HG02852 (cell line): ENCODE measurements at regions not wholly inside any gene's neighbourhood (a gene's known extent, or its start where the extent isn't known, plus 50 kb on each side); places are given as distances from the start of the nearest gene placed in this dataset.
A peak's percentile ranks its signal among the peaks of the same experiment; 100 is the strongest.

Experiments used
- ATAC-seq: cut with Tn5 transposase; IDR thresholded peaks from one replicate; pipeline ENCODE4 v1.9.1; 2021; ENCODE audit warnings: mild to moderate bottlenecking, moderate library complexity; ENCODE audit not compliant: unreplicated experiment

- ATAC-seq = no peak
Measured at GRCh38 chr11:116535994-116536393, 236.8 kb downstream of the BUD13 start.

DNA sequence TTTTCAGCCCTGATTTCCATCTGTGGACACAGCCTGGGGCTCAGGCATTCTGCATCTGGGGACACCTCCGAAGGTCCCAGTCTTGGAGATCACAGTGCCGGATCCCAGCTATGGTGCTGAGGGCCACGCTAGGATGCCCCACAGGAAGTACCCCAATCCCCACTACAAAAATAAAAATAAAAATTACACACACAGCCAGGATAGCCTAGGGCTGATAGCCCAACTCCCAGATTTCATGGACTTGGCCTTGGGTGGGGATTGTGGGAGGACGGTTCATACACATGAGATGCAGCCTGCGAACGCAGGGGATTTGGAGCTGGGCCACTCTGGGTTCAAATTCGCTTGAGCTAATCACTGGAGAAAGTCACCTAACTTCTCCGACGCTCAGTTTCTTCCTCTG is 237.7 kb downstream of the BUD13 start:
- ATAC-seq = no peak

DNA sequence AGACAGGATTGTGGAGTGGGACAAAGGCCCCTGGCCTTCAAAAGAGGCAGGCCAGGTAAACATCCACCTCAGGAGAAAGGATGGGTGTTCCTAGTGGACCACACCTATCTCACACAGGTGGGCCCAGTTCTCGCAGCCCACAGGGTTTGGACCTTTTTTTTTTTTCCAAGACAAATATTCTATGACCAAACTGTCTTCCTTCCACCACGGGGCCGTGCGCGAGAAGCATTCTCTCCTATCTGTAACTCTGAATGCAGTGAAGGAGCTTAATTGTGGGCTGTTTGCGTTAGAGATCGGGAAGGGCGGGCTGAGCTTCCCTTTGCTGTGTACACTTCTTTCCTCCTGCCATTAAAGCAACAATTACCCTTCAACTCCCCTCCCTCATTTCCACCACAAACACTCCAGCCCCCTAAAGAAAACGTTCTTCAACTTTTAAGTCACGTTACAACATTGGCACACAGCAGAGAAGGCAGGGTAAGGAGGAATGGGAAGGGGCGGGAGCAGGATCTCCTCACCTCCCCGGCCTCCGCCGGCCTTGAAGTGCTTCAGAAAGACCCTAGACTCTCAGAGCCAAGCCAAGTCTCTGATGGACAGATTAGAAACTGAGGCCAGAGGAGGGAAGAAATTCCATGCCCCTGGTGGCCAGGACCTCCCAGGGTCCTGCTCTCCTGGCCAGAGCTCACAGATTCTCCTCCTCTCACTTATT is 238.4 kb downstream of the BUD13 start:
- no peak for ATAC-seq

DNA sequence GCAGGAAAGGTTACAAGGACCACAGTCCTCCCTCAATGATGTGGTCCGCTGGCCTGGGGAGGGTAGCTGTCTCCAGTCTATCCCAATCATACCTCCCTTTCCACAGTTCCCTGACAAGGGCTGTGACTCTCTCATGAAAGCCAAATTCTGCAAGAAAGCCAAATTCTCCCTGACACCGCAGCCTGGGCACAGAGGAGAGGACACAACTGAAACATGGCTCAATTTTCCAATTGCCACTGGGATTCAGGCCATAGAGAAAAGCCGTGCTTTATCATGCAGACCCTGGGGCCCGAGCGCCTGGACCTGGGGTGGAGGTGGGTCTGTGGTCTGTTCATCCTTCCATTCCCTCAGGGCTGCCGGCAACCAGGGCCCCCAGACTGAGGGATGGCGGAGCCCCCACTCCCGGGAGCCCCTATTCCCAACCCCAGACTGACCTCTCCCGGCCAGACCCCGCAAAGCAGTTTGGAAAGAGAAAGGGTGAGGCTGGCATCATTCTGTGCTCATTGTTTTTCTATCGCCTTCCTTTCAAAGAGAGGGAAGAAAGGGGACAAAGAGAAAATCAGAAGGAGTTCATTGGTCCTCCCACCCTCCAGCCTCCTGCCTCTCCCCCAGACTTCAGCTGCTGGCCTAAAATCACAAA is 239.5 kb downstream of the BUD13 start:
- no peak for ATAC-seq

DNA sequence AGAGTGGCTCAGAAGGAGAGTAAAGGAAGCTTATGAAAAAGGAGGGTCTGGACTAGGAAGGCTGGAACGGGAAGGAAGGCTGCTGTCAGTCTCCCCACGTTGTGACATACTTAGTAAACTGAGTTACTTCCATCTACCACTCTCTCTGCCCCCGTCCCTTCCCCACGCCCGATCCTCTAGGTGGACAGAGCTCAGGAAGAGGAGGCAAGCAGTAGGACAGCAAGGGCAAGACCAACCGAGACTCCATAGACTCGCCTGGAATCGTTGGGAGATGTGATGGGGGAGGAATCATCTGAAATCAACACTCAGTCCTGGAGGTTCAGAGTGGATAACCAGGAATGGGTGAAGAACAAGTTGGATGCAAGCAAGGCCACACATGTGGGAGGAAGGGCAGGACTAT is 240.7 kb downstream of the BUD13 start:
- no peak for ATAC-seq

DNA sequence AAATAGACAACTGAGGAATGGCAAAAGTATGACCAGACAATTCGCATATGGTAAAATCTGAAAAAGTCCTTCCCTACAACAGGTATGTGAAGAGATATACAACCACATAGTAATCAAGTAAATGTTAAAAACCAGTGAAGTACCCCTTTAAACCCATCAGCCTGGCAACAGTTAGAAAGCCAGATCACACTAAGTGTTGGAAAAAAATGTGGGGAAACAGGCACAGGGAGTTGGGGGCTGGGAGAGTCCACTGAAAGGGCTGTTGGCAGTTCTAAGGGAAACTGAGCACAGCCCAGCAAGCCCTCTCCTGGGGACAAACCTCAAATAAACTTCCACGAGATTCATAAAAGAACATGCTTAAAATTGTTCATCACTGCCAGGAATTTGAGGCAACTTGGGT is 242.1 kb downstream of the BUD13 start:
- ATAC-seq = no peak

DNA sequence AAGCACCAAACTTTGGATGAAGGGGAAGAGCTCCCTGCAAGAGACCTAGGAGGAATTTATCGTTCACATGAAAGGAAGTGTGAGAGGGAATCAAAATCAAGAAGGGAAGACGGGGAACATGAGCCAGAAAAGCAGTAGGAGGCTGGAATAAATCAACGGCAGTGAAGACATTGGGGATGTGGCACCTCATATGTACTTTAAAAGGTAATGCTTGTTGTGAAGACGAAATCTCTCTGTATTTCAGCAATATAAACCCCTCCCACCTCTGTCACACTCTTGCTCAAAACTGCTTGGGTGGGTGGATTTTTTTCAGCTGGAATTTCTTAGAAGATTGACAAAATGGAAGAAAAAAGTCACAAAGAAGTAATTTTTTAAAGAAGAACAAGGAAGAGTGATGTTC is 243.5 kb downstream of the BUD13 start:
- no peak for ATAC-seq

GRCh38 chr11:116527180-116527991 is 245.4 kb downstream of the BUD13 start:
- no peak for ATAC-seq

- no peak for ATAC-seq
Measured at GRCh38 chr11:116525961-116526495, 246.8 kb downstream of the BUD13 start.

DNA sequence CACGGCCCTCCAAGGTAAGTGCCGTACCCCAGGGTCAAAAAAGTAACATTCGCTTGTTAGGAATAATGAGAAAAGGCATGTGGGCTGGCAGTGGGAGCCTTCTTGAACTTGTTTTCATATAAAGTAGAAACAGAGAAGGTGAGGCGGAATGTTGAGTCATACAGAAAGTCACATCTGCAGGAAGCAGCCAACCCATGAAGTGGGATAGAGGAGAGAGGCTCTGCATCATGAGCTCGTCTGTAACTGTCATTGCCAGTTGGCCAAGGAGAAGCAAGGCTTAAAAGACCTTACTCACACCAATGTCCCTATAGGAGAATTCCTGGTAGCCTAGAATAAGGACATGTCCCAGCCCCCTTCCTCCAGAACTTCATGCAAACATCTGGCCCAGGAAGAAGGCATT is 253.3 kb downstream of the BUD13 start:
- peak; percentile 91 for ATAC-seq

GRCh38 chr11:116518141-116518540 is 254.6 kb downstream of the BUD13 start:
- ATAC-seq = no peak

DNA sequence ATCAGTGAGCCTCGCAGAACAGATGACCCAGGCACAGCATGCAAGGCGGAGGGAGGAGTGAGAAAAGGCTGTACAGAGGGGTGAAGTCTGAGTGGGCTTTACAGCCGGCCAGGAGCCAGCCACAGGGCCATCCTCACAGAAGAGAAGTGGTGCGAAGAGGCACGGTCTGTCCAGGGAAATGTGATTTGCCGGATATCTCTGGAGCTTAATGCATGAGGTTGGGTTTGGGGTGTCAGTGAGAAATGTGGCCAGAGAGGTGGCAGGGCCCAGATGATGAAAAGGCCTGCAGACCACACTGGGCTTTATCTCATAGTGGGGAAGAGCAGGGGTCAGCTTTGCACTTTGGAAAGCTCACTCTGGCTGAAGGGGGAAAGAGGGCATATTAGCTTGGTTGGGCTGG is 255.2 kb downstream of the BUD13 start:
- no peak for ATAC-seq

GRCh38 chr11:116517077-116517476 is 255.7 kb downstream of the BUD13 start:
- ATAC-seq = no peak

DNA sequence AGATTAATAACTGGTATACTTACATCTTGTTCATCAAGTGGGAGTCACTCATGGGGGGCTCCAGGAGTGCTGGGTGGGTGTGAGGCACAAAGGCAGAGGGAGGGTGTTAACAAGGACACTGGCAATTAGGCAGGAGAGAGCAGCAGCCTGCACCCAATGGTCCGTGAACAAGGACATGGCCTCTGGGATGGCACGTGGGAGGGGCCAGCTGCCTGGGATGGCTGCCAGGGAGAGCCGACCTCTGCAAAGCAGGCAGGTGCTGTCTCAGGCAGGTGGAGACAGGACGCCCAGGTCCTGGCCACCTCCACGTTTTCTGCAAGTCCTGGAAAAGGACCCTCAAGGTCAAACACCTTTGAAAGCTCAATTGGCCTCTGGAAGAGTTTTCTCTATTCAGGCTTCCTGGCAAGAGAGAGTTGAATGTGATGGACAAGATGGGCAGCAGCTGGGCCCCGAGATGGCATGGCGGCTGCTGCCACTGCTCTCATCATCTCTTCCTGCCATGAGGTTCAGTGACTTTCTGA is 257.1 kb downstream of the BUD13 start:
- ATAC-seq = no peak

DNA sequence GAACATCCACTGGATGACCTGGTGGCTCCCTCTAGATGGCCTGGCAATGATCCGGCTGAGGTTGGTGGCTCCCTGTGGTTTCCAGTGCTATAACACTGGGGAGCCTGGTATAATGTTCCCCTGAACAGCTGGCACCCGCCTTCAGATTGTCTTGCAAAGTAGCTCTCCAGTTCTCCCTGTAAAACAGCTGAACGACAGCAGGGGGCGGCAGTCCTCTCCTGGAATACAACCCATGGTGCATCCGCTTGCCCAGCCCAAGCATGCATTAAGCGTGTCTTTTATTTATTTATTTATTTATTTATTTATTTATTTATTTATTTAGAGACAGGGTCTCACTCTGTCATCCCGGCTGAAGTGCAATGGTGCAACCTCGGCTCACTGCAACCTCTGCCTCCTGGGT is 258.9 kb downstream of the BUD13 start:
- ATAC-seq = no peak

DNA sequence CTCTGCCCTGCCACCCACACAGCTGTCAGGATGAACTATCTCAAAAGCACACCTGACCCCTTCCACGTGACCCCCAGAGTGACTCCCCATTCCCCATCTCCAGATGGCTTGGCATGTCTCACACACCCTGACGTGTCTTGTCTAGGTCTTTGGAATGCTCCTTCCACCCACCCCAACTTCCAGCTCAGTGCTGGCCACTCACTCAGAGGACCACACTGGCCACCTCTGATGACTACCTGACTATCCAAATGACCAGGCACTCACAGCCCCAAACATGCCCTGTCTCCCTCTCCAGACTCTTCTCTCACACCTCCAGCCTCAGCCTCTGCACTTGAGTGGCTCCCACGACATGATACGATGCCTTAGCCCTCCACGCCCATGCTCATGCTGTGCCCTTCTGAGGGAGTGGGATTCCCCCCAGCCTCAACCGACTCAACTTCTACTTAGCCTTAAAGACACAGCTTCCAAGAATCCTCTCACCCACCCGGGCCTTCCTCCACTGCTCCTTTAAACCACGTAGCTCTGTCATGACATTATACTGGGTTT is 259.4 kb downstream of the BUD13 start:
- ATAC-seq = no peak

DNA sequence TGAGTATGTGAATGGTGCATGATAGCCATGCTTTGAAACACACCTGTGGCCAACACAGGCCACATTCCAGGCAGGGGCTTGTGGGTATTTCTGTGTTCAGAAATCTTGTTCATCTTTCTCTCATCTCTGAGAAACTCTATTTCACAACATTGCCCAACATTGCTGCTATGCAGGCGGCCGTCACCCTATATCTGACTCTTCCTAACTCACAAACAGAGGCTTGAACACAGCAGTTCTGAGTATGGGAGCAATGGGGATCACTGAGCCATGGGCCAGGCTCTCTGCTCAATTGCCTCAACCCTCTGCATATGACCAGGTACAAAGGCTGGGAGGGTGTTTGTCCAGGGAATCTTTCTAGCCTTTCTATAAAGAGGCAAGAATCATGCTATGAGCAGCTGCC is 259.9 kb downstream of the BUD13 start:
- no peak for ATAC-seq

- no peak for ATAC-seq
Measured at GRCh38 chr11:116511684-116512083, 261.1 kb downstream of the BUD13 start.

DNA sequence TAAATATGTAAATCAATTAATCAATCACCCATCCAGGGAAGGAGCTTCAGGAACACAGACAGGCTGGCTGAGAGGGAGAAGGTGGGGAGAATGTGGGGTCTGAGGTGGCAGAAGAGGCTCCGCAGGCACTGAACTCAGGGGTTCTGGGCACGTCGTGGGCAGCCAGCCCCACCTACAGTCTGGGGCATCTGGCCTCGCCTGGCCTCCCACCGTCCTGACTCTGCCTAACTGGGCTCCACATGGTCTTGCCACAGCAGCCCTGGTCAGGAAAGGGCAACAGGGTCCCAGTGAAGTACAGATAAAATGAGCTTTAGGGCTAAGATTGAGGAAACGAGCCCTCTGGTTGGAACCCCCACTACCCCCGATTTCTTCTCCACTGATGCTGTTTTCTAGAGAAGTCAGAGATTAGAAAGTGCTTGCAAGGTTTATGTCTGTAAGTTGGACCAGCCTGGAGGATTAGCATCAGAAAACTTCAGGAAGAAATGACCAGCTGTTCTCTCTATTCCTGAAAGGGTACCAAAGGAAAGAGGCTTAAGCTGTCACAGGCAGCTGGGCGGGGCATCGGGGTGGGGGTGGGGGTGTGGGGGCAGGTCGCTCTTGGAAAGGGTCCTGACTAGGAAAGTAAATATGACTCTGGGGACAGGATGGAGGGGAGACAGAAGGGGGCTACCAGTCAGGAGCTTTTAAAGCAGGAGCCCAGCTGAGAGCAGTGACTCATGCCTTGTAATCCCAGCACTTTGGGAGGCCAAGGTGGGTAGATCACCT is 261.7 kb downstream of the BUD13 start:
- no peak for ATAC-seq

DNA sequence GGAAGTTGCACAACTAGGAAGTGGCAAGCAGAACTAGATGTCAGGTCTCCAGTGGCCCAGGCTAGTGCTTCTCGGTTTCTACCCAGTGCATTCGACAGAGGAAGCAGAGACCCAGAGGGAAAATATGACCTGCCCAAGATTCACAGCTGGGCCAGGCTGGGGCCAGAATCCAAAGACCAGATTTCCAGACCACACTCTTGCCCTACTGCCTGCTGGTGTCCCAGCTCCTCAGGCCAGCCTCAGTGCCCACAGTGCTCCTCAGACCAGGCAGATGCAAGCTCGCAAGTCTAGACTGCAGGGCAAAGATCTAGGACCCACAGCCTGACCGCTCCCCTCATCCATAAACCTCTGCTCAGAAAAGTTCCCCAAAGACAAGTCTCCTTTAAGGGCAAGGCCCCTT is 262.6 kb downstream of the BUD13 start:
- no peak for ATAC-seq
